ENCODE measurements at regions not wholly inside any gene's neighbourhood (a gene's known extent, or its start where the extent isn't known, plus 50 kb on each side); places are given as distances from the start of the nearest gene placed in this dataset.

GRCh38 chr4:137740141-137740540 lies 207.8 kb upstream of the PCDH18 start (continued):
- TF ChIP-seq, protein P1, sequence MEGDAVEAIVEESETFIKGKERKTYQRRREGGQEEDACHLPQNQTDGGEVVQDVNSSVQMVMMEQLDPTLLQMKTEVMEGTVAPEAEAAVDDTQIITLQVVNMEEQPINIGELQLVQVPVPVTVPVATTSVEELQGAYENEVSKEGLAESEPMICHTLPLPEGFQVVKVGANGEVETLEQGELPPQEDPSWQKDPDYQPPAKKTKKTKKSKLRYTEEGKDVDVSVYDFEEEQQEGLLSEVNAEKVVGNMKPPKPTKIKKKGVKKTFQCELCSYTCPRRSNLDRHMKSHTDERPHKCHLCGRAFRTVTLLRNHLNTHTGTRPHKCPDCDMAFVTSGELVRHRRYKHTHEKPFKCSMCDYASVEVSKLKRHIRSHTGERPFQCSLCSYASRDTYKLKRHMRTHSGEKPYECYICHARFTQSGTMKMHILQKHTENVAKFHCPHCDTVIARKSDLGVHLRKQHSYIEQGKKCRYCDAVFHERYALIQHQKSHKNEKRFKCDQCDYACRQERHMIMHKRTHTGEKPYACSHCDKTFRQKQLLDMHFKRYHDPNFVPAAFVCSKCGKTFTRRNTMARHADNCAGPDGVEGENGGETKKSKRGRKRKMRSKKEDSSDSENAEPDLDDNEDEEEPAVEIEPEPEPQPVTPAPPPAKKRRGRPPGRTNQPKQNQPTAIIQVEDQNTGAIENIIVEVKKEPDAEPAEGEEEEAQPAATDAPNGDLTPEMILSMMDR (IDR thresholded peaks at IDR 0.05; ENCODE audit: low read depth, low read length, missing input control), result no peak
- TF ChIP-seq RXRA (IDR thresholded peaks at IDR 0.05), result no peak

GRCh38 chr4:137739391-137739790 lies 207.1 kb upstream of the PCDH18 start:
- WGBS, result 93% methylated on average over 1 of the region's 1 CpG
- H3K4me3 ChIP-seq (ENCODE audit: low read depth in 1 of 3, low read length in 3 of 3), result no peak overlapping the region

GRCh38 chr4:137738375-137738990 lies 206.2 kb upstream of the PCDH18 start:
- Histone ChIP-seq H3K36me3 (ENCODE audit: control insufficient read depth in 4 of 4, insufficient read depth in 3 of 4, low read depth in 1 of 4, low read length in 3 of 4) (no peaks in the 10 kb centered on the region), H3K9ac (ENCODE audit: low read depth in 1 of 2, low read length in 2 of 2) (no peak overlapping the region), H3K9me3 (ENCODE audit: control insufficient read depth in 4 of 4, low read length in 3 of 4) (no peaks in the 10 kb centered on the region), H3K4me3 (ENCODE audit: low read depth in 1 of 3, low read length in 3 of 3) (no peak overlapping the region), H3K27ac (ENCODE audit: low read depth in 1 of 2, low read length in 2 of 2) (no peak overlapping the region), H3K4me1 (ENCODE audit: control insufficient read depth in 4 of 4, insufficient read depth in 4 of 4, low read length in 3 of 4) (no peaks in the 10 kb centered on the region), H3K27me3 (ENCODE audit: control insufficient read depth in 4 of 4, insufficient read depth in 4 of 4, low read length in 3 of 4) (no peaks in the 10 kb centered on the region)
- no peak for DNase-seq (ENCODE audit: low spot score)
- no peak for TF ChIP-seq FOXA1 (IDR thresholded peaks at IDR 0.05)
- TF ChIP-seq EGR1 (IDR thresholded peaks at IDR 0.05; ENCODE audit: low read depth in 2 of 2), result no peak
- 78% methylated on average over 4 of the region's 4 CpGs for WGBS

More at GRCh38 chr4:137739391-137739790, 207.1 kb upstream of the PCDH18 start:
- Histone ChIP-seq H3K27me3 (ENCODE audit: control insufficient read depth in 4 of 4, insufficient read depth in 4 of 4, low read length in 3 of 4) (no peaks in the 10 kb centered on the region), H3K27ac (ENCODE audit: low read depth in 1 of 2, low read length in 2 of 2) (no peak overlapping the region), H3K9ac (ENCODE audit: low read depth in 1 of 2, low read length in 2 of 2) (no peak overlapping the region), H3K4me1 (ENCODE audit: control insufficient read depth in 4 of 4, insufficient read depth in 4 of 4, low read length in 3 of 4) (no peaks in the 10 kb centered on the region), H3K36me3 (ENCODE audit: control insufficient read depth in 4 of 4, insufficient read depth in 3 of 4, low read depth in 1 of 4, low read length in 3 of 4) (no peaks in the 10 kb centered on the region), H3K9me3 (ENCODE audit: control insufficient read depth in 4 of 4, low read length in 3 of 4) (no peaks in the 10 kb centered on the region)
- TF ChIP-seq, protein P1 (IDR thresholded peaks at IDR 0.05; ENCODE audit: low read depth, low read length, missing input control), result no peak
- TF ChIP-seq GABPA (IDR thresholded peaks at IDR 0.05 in 1 of 2, conservative IDR thresholded peaks at IDR 0.05 in 1 of 2) (no peak), EGR1 (IDR thresholded peaks at IDR 0.05; ENCODE audit: low read depth in 2 of 2) (no peak), ATF3 (IDR thresholded peaks at IDR 0.05) (no peak), FOXA2 (IDR thresholded peaks at IDR 0.05) (no peak), MAX (IDR thresholded peaks at IDR 0.05) (no peak)
- TF ChIP-seq, protein P2, sequence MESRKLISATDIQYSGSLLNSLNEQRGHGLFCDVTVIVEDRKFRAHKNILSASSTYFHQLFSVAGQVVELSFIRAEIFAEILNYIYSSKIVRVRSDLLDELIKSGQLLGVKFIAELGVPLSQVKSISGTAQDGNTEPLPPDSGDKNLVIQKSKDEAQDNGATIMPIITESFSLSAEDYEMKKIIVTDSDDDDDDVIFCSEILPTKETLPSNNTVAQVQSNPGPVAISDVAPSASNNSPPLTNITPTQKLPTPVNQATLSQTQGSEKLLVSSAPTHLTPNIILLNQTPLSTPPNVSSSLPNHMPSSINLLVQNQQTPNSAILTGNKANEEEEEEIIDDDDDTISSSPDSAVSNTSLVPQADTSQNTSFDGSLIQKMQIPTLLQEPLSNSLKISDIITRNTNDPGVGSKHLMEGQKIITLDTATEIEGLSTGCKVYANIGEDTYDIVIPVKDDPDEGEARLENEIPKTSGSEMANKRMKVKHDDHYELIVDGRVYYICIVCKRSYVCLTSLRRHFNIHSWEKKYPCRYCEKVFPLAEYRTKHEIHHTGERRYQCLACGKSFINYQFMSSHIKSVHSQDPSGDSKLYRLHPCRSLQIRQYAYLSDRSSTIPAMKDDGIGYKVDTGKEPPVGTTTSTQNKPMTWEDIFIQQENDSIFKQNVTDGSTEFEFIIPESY (IDR thresholded peaks at IDR 0.05), result no peak
- DNase-seq (ENCODE audit: low spot score), result no peak

Measured in liver (tissue), 8 donors.